GM23248 (cell line): ENCODE measurements at regions not wholly inside any gene's neighbourhood (a gene's known extent, or its start where the extent isn't known, plus 50 kb on each side); places are given as distances from the start of the nearest gene placed in this dataset.

Experiments used
- EZH2 ChIP-seq: fragments of 200-600 bp; sonication (generic); IDR thresholded peaks from 2 replicates; pipeline ENCODE4 v1.6.1; 2018; ENCODE audit warnings: antibody characterized with exemption, mild to moderate bottlenecking; ENCODE audit not compliant: insufficient read depth, poor library complexity, severe bottlenecking
- EZH2phosphoT487 ChIP-seq: fragments of 200-600 bp; sonication (generic); IDR thresholded peaks from 2 replicates; pipeline ENCODE4 v1.6.1; 2018; ENCODE audit warnings: antibody characterized with exemption, moderate library complexity, mild to moderate bottlenecking, low read depth; ENCODE audit not compliant: insufficient read depth

DNA sequence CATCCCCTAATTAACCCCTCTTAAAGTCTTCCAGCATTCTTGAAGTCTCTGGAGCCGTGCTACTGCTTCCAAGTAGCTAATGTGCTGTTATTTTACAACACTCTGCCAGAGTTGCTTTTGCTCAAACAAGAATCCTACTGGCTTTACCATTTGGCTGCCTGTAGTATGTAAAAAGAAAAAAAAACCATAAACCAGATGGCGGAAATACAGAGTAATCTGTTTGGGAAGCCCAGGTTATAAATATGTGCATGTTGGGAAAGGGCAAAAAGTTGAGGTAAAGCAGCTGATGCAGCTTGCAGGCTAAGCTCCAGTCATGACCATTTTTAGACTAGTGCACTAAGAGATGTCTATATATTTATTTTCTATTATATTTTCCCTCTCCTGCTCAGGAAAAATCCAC is 313.2 kb upstream of the ETAA1 start:
- TF ChIP-seq EZH2 (no peak), EZH2phosphoT487 (no peak)
